ENCODE measurements at regions not wholly inside any gene's neighbourhood (a gene's known extent, or its start where the extent isn't known, plus 50 kb on each side); places are given as distances from the start of the nearest gene placed in this dataset.
"Not testable (repeated sequence)": the region's sequence is repeated elsewhere in the genome, so short reads cannot be mapped to it uniquely, and the experiment has no call there.

- DNase-seq, result no peak
These were observed 100.8 kb downstream of the SHANK2 start for GRCh38 chr11:71151561-71151960.

DNA sequence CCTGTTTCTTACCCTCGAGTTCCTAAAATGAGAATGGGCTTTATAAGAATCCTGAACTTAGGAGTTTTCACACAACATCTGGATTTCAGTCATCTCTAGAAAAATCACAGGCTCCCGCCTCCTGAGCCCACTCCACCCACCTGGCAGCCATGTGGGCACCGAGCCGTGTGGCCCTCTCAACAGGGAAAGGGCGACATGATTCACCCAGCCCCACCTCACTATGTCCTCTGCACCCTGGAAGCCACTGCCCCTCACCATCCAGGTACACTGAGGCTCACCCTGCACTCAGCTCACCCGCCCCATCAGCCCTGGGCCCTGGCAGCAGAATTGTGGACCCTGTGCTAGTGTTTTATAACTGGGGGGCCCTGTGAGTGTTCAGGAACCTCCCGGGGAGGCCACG, 101.5 kb downstream of the SHANK2 start:
- no peak for DNase-seq

GRCh38 chr11:71148716-71149115, 103.7 kb downstream of the SHANK2 start:
- DNase-seq, result no peak

- DNase-seq, result no peak
These were observed 105.0 kb downstream of the SHANK2 start for GRCh38 chr11:71147331-71147730.

DNA sequence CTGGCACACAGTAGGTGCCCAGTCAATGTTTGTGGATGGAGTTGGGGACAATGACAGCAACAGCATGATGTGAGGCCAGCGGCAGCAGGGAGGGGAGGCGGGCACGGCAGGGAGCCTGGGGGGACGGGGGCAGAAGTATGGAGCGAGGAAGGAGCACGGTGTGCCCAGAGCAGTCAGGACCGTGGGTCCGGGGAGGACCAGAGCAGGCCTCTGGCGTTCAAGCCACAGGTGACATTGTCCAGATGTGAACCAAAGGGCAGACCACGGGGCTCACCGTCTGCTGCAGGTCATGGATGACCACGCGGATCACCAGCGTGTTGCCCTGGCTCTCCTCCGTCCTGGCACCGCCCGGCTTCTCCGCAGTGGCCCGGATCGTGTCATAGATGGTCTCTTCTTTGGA, 105.5 kb downstream of the SHANK2 start:
- no peak for DNase-seq

GRCh38 chr11:71145988-71146824, 106.2 kb downstream of the SHANK2 start:
- DNase-seq, result no peak

GRCh38 chr11:71145368-71145767, 107.0 kb downstream of the SHANK2 start:
- DNase-seq, result no peak

DNA sequence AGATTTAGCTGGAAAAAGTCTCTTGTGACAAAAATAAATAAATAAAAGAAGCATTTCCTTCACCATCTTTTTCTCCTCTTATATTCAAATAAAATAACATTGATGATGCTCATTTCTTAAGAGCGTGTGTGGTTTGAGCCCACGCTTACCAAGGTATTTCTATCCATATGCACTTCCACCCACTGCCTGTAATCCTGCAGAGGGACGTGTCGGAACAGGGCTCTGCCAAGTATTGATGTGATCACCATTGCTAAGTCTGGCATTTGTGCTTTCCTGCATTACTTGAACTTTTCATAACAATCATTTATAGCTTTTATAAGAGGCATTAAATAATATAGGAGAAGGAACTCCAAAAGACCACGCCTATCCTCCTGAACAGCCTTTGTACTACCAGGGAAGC, 107.6 kb downstream of the SHANK2 start:
- no peak for DNase-seq

- DNase-seq, result no peak
These were observed 108.4 kb downstream of the SHANK2 start for GRCh38 chr11:71144010-71144409.

DNA sequence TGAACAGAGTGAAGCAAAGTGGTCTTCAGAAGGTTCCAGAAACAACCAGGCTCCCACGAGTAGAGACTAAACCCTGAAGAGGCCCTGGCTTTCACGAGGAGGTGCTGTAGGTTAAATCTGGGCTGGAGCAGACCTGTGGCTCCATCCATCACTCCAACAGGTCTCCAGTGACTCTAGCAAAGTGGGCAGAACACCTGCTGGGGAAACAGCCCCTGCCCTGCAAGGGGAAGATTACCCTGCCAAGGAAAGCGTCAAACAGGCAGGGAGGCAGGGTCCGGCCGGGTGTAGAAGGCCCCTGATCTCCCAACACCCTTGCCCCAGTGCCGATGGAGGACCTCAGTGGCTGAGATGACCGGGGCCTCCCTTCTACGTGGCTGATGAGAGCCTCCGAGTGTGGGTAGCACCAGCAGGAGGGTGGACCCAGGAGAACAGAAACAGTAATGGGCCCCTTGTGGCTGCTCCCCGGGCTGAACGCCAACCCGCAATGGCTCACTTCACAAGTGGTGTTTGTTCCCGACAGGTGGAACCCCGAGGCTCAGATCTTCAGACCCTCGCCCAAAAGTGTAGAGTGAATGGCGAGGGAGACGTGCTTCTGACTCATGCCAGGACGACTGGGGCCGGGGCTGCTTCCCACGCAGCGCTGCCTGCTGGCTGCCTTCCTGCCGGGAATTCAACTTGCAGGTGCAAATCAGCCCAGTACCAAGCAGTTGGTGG, 112.0 kb downstream of the SHANK2 start:
- DNase-seq, result no peak

- peak; percentile 37 for DNase-seq
These were observed 112.7 kb downstream of the SHANK2 start for GRCh38 chr11:71139516-71140205.

DNA sequence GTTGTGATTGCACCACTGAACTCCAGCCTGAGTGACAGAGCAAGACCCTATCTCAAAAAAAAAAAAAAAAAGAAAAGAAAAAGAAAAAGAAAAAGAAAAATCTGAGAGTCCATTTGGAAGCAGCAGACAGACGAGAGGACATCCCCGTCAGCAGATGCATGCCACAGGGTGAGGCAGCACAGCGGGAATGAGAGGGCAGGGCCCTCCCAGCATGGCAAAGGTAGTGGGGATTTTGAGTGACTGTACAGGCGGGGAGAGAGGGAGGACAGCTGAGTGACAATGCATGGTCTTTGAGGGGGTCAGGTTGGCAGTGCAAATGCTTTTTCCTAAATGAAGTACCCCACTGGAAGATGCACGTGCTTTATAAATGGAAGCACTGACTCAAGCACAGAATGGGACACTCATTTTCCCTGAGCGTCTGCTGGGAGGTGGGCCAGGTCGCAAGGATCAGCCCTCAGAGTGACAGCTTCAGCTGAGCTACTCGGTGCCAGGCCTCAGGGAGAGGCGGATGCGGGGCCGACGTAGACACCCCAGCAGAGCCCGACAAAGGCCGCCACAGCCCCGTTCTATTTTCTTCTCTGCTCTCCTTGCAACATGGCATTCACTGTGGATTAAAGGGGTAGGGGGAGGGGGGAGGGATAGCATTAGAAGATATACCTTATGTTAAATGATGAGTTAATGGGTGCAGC, 113.5 kb downstream of the SHANK2 start:
- DNase-seq, result no peak

- no peak for DNase-seq
These were observed 115.0 kb downstream of the SHANK2 start for GRCh38 chr11:71137376-71137775.

DNA sequence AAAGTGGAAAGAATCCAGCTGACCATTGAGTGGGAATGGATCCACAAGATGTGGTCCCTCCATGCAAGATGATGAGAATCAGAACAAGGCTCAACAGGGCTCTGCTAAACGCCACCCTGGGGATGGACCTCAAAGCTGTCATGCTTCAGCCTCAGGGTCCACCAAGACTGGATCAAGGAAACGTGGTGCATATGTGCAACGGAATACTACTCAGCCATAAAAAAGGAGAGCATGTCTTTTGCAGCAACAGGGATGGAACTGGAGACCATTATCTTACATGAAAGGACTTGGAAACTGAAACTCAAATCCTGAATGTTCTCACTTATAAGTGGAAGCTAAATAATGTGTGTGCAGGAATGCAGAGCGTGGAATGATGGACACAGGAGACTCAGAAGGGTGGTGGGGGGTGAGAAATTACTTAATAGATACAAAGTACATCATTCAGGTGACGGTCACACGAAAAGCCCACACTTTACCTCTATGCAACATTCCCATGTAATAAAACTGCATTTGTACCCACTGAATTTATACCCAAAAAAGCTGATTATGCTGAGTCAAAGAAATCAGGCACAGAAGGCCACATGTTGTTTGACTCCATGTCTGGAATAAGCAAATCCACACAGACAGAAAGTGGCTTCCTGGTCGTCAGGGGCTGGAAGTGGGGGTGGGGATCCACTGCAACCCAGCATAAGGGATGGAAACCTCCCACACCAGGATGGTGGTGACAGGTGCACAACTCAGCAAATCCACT, 116.1 kb downstream of the SHANK2 start:
- DNase-seq, result no peak

- DNase-seq, result no peak
These were observed 117.3 kb downstream of the SHANK2 start for GRCh38 chr11:71135112-71135511.

GRCh38 chr11:71133946-71134345, 118.4 kb downstream of the SHANK2 start:
- DNase-seq, result no peak

- no peak for DNase-seq
These were observed 120.5 kb downstream of the SHANK2 start for GRCh38 chr11:71131861-71132260.

DNA sequence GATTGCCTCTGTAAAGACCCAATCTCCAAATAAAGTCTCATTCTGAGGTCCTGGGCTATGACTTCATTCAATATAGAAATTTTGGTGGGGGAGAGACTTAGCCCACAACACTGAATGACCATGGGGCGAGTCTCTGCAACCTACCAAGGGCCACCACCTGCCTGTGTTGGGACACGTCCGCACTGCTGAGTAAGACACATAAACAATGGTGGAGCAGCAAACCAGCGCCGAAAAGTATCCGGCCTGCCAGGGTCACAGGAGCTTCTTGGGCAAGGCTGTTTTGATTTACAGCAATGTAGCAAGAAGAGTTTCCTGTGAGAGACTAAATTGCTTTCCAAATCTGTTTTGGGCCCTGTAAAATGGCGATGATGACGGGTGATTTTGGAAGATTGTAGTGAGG, 122.3 kb downstream of the SHANK2 start:
- DNase-seq, result no peak

GRCh38 chr11:71129624-71130023, 122.8 kb downstream of the SHANK2 start:
- DNase-seq, result peak; percentile 49

GRCh38 chr11:71127806-71128205, 124.6 kb downstream of the SHANK2 start:
- no peak for DNase-seq

DNA sequence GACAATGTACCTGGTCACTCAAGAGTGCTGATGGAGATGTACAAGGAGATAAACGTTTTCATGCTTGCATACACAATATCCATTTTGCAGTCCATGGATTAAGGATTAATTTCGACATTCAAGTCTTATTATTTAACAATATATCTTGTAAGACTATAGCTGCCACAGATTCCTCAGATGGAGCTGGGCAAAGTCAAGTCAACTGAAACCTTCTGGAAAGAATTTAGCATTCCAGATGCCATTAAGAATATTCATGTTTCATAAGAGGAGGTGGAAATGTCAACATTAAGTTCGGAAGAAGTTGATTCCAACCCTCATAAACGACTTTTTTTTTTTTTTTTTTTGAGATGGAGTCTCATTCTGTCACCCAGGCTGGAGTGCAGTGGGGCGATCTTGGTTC, 126.0 kb downstream of the SHANK2 start:
- DNase-seq, result not testable (repeated sequence)

DNA sequence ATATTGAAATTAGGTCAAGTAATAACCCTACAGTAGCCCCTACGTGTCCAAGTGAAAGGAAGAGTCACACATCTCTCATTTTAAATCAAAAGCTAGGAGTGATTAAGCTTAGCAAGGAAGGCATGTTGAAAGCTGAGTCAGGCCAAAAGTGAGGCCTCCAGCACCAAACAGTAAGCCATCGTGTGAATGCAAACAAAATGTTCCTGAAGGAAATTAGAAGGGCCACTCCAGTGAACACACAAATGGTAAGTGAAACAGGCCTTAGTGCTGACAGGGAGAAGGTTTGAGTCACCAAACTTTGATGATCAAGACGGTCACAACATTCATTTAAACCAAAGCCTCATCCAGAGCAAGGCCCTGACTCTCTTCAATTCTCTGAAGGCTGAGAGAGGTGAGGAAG, 127.2 kb downstream of the SHANK2 start:
- DNase-seq, result no peak

Data from femur (tissue), 1 donor.